Activated effector memory CD4-positive, alpha-beta T cell treated with anti-CD3 and anti-CD28 coated beads, Interleukin-2, amount 50 U/mL, for 16 hours (primary cell): ENCODE measurements at regions not wholly inside any gene's neighbourhood (a gene's known extent, or its start where the extent isn't known, plus 50 kb on each side); places are given as distances from the start of the nearest gene placed in this dataset.

Source experiments
- DNase-seq: peaks from one replicate; pipeline ENCODE4 v3.0.0-alpha.2; 2020

DNA sequence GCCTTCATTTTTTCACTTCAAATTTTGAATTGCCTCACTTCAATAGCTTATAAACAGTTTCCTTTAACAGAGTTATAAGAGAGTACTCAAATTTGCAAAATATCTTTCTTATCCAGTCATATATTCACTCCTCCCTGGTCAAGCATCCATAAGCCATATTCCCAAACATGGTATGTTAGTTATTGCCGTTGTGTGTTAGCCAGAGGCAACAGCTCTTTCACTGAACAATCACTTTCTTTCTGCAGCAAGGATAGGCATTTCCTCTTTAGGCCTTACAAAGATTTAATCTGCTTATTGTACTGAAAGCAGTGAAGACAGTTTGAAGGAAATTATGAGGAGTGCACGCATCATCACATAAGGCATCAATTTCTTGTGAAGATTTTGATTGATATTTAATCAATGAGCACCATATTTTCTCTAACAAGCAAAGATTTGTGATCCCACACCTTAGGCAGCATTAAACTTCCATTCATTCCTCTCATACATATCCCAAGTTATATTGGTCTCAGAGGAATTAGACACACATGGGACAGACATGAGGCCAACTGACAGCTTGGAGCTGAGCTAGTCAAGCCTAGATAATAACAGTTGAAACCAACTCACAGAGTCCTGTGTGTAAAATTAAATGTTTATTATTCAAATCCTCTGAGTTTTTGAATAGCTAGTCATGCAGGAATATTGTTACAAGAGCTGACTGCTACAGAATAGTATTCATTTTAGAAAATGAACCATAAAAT is 80.0 kb upstream of the EPHA6 start:
- DNase-seq = no peak

DNA sequence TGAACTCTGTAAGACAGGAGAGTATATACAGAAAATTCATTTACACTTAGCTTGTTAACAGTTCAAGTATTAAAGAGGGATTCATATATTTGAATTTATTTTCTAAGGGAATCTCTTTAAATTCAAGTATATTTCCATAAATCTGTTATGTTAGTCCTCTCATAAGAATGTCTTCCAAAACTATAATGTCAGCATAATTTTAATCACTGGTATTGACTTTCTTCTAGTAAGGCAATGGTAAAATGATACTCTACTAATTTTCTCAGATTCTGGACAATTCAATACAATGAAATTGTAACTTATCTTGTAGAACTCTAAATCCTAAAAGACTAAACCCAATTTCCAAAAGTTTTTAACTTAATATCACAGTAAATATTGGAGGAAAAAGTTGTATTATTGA is 66.3 kb upstream of the EPHA6 start:
- DNase-seq = no peak

DNA sequence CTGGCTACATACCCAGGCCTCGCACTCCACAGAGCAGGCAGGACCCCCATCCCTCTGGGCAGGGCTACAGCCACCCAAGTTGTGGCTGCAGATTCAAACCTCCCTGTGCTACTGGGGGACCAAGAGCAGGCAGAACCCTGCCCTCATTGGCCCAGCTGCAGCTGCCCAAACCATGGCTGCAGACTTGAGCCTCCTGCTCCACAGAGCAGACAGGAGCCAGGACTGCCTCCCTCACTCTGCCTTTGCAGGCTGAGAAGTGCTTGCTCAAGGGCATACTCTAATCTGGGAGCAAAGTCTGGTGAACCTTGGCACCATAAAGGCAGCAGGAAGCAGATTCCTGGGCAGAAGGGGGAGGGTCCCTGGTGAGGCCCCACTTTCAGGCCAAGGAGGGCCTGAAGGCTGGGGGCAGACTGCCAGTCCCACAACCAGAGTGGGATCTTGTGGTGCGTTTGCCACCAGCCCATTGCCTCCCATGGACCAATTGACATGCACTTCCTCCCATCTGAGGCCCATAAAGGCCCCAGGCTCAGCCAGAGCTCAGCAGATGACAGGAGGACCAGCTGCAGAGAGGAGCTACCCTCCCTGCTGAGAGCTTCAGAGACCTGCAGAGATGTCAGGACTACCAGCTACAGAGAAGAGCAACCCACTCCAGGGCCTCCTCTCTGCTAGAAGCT is 64.2 kb upstream of the EPHA6 start:
- no peak for DNase-seq

DNA sequence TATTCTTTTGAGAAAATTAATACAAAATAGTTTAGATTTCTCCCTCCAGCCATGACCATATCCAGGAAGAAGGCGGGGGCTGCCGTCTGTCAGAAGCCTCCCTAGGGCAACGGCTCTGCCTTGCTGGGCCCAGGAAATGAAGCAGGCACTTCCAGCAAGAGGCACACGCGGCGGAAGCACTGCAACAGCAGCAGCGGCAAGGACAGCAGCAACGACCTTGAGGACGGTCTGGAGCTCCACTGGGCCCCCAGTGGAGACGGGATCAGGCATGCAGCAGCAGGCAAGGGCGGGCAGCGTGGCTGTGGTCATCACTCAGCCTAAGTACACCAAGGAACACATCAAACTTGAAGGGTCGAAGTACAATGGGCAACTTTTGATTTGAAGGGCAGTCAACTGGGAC is 61.3 kb upstream of the EPHA6 start:
- no peak for DNase-seq

DNA sequence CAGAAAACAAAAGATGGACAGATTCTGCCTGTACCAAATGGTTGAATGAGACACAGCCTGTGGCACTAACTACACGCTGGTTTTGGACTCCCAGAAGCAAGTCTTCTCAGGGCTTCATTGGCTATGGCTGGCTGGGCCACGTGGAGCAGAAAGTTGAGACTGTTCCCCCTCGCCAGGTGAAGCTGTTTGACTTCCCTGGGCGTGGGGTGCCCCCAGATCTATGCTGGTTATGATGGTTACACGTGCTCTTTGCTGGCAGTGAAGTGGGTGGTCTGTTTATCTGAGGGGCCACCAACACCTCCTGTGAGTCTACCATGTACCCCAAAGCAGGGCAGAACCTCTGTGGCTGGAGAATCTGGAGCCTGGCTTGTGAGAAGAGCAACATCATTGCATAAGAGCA is 60.3 kb upstream of the EPHA6 start:
- no peak for DNase-seq

DNA sequence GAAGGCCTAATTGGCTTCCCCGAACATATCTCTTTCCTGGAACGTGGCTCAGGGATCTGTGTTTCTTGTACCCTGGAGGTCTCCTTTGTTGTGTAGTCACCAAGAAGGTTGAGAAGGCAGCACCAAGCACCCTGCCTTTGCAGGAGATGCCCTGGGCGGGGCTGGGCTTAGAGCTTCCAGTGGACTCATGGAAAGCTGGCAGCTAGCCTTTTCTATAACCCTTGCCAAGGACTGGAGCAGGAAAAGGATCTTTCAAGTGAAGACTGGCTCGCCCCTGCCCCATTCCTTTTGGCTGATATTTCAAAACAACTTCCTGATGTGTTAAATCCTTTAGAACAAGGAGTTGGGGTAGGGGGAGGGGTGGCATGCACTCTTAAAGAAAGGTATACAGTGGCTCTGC is 58.9 kb upstream of the EPHA6 start:
- no peak for DNase-seq

DNA sequence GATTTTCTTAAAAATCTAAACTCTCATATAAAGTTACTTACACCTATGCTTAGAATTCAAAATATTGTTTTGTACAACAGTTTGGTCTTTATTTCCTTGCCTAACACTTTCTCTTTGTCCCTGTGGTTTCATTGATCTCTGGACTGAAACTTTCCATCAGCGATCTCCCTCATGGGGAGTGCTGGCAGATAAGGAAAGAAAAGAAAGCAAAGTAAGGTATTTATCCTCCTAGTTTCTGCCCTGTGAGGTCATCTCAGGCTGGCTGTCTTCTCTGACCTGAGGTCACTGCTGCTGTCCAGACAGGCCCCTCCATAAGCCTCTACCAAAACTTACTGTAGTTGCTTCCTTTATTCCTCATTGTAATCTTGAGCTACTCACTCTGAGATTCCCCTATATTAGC is 57.9 kb upstream of the EPHA6 start:
- DNase-seq = no peak

DNA sequence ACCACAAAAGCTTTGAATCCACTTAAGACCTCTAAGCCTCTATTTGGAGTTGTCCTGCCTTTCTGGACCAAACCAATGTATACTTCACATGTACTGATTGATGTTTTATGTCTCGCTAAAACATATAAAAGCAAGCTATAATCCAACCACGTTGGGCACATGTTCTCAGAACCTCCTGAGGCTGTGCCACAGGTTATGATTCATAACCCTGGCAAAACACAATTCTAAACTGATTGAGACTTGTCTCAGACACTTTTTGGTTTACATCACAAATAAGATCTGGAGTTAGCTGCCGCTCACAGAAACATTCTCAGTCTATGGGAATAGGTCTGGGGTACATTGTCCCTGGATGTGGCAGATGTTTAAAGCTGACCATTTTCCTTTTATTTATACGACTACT is 53.4 kb upstream of the EPHA6 start:
- no peak for DNase-seq
